Left lung (tissue), 4 donors: ENCODE measurements at regions not wholly inside any gene's neighbourhood (a gene's known extent, or its start where the extent isn't known, plus 50 kb on each side); places are given as distances from the start of the nearest gene placed in this dataset.
"Not testable (repeated sequence)": the region's sequence is repeated elsewhere in the genome, so short reads cannot be mapped to it uniquely, and the experiment has no call there.

Experiments used
- ATAC-seq: fragments of 200-7000 bp; cut with Tn5 transposase; one replicate; pipeline ENCODE4 v1.9.1; 2020; ENCODE audit warnings: moderate library complexity
- DNase-seq, 4 donors: peaks; one replicate each; pipeline ENCODE4 v3.0.0-alpha.2; 2013 to 2020
- H3K27ac ChIP-seq, 2 donors: fragments of 200-600 bp; sonication (generic) in 1 of 2; one replicate each; pipeline versions ENCODE4 v1.5.0 to v1.8.0; 2020 to 2021
- H3K27me3 ChIP-seq, 2 donors: fragments of 200-600 bp; sonication (generic) in 1 of 2; one replicate each; pipeline versions ENCODE4 v1.5.0 to v1.8.0; 2020 to 2021
- H3K36me3 ChIP-seq, 2 donors: fragments of 200-600 bp; sonication (generic) in 1 of 2; one replicate each; pipeline versions ENCODE4 v1.5.0 to v1.8.0; 2020 to 2021
- H3K4me1 ChIP-seq, 2 donors: fragments of 200-600 bp; one replicate each; pipeline ENCODE4 v1.8.0; 2021
- H3K4me3 ChIP-seq, 2 donors: fragments of 200-600 bp; sonication (generic) in 1 of 2; one replicate each; pipeline versions ENCODE4 v1.5.0 to v1.8.0; 2020 to 2021; ENCODE audit warnings: mild to moderate bottlenecking in 1 of 2
- H3K9me3 ChIP-seq, 2 donors: fragments of 200-600 bp; sonication (generic) in 1 of 2; one replicate each; pipeline versions ENCODE4 v1.5.0 to v1.8.0; 2020 to 2021
- CTCF ChIP-seq, 2 donors: fragments of 200-600 bp; sonication (generic) in 1 of 2; IDR thresholded peaks; one replicate each; pipeline versions ENCODE4 v1.5.0 to v1.8.0; 2021; ENCODE audit warnings: antibody characterized with exemption in 2 of 2
- intact Hi-C, 2 donors: fragments of 100-400 bp; cut with DNase I; formaldehyde crosslinking; loops; one replicate each; pipeline versions ENCODE4 v1.11.2 to v1.14.2; 2022
- donor health status: DM: no; HTN: yes; CAD: no.
- donor health status: DM: no; HTN: no; CAD: no.

DNA sequence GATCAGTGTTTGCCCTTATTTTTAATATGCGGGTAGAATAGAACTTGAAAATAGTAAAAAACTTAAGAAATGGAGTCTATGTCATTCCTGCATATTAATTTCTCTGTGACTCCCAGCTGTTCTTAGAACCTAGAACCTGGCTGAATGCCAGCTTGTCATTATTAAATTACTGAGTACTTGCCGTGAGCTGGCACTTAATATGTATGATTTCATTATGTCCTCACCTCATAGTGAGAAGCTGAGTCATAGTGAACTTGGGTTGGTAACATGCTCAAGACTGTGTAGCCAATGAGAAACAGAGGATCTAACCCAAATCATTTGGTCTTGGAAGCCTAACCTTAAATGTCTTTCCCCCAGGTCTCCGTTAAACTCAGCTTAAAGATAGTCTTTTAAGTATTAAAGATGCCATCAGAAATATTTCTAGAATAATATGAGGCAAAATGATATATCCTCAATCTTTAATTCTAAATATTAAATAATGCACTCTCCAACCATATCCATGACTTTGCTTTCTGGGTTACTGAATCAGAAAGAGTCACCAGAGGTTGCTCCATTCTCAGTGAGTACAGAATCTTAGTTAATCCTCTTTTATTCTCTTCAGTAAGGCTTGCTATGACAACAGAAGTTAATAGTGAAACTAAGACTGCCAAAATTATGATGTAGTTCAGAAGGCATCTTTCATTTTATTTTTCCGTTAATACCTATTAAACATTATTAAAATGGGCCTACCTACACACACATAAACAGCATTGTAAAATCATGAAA, 58.6 kb upstream of the TLL1 start:
- Histone ChIP-seq H3K27ac (no peak overlapping the region), H3K36me3 (no peaks in the 10 kb centered on the region), H3K4me3 (no peak overlapping the region), H3K4me1 (no peaks in the 10 kb centered on the region), H3K27me3 (no peaks in the 10 kb centered on the region), H3K9me3 (peaks cover 0 to 8% of the 10 kb centered on the region in 2 donors)
- intact Hi-C loops: no loop called here
- no peak for ATAC-seq
- DNase-seq: no peak
- no peak for TF ChIP-seq CTCF (IDR thresholded peaks at IDR 0.05)

- ATAC-seq, H3K9me3 ChIP-seq, H3K27me3 ChIP-seq, H3K4me1 ChIP-seq, DNase-seq, intact Hi-C loops, H3K4me3 ChIP-seq, H3K36me3 ChIP-seq, H3K27ac ChIP-seq: not testable (repeated sequence)
These were observed 53.9 kb upstream of the TLL1 start for GRCh38 chr4:165819126-165819525.
